NCI-H460 (cell line): ENCODE measurements at regions not wholly inside any gene's neighbourhood (a gene's known extent, or its start where the extent isn't known, plus 50 kb on each side); places are given as distances from the start of the nearest gene placed in this dataset.

Source experiments
- DNase-seq: peaks from one replicate; pipeline ENCODE4 v3.0.0-alpha.2; 2016; ENCODE audit warnings: low read depth; ENCODE audit errors: extremely low read depth
- small RNA-seq, 2 experiments: library from RNA; depleted of rRNA; stranded (forward); fragments of <200 nt; gene quantifications; one replicate each; pipeline ENCODE3, GENCODE V24; 2014

DNA sequence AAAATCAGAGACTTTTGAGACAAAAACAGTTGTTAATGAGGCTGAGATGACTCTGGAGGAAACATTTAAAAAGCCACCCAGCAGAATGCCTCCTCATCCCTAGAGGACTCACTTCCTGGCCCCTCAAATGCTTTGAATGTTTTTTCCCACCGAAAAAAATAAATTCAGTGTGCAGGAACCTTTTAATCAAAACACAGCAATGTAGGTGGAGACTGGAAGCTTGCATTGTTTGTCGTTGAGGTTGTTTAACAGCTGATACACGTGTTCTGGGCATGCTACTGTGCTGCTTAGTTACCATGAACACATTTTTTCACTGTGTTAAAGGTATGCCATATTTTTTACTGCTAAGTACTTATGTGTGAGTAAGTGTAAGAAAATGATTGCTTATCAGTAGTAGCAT lies 65.7 kb upstream of the ADCY2 start:
- no peak for DNase-seq

GRCh38 chr5:7331131-7331530 lies 64.8 kb upstream of the ADCY2 start:
- no peak for DNase-seq

Small RNAs in the stretch of these regions (small RNA-seq; reads per million reads assigned to genes)
- 0 reads per million in 2 experiments for gene RF00017
- gene RNA5SP176: 0 reads per million in 2 experiments
